NCI-H2107 treated with DMSO at 0.1 percent for 48 hours (cell line): ENCODE measurements at regions not wholly inside any gene's neighbourhood (a gene's known extent, or its start where the extent isn't known, plus 50 kb on each side); places are given as distances from the start of the nearest gene placed in this dataset.
"Not testable (repeated sequence)": the region's sequence is repeated elsewhere in the genome, so short reads cannot be mapped to it uniquely, and the experiment has no call there.

Experiments used
- DNase-seq: peaks from one replicate; lab custom pipeline; 2025; ENCODE audit not compliant: unreplicated experiment; lab: John Stamatoyannopoulos, UW

DNA sequence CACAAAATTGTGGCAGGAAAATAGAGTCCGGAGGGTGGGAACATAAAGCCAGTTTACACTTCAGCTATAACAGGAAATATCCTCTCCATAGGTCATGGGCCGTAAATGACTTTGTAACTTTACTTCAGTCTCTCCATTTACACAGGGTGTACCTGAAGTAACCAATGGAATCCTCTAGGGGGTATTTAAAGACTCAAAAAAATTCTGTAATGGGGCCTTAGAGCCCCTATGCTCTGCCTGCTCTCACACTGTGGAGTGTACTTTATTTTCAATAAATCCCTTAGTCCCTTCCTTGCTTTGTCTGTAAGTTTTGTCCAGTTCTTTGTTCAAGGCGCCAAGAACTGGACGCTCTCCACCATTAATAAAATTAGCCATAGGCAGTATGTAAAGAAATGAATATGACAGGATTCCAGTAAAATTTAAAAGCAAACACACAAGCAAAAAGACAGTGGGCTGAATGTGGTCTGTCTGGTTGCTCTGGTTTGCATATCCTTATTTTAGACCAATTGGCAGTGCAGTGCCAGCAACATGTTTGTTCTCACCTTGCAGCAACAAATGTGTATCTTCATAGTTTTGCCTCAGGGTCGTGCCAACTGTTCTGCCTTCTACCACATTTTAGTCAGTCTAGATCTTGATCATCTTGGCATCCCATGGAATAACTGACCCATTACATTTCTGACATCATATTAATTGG is 801.5 kb upstream of the SPRY2 start:
- no peak for DNase-seq

DNA sequence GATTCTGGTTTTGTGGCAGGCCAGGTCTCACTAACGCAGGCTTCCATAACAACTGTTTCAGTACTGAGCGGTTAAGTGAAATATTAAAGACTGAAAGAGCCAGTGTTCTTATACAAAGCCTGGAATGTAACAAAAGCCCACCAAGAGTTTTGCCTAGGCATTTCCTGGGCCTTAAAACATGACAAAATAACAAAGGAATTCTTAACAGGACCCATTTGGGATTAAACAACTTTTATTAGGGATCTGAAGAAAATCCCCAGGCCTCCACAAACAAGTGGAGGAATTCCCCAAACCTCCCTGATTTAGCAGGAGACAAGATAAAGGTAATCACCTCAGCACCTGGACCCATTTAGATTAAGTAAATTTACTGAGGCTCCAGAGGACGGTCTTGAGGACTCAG is 799.7 kb upstream of the SPRY2 start:
- no peak for DNase-seq

DNA sequence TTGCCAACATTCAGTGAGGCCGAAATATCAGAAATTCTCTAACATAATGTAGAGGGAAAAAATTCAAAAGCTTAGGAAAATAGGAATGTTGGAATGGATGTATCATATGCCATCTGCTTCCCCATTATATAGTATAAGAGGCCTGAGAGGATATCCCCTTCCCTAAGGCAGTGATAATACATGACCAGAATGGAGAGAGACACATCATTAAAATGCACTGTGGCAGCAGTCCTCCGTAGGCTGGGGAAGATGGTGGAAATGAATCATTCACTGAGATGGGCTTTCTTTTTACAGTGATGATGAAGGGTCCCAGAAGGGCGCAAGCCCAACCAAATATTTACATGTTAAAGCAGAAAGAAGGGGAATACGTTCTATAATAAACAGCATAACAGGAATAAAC is 799.1 kb upstream of the SPRY2 start:
- no peak for DNase-seq

DNA sequence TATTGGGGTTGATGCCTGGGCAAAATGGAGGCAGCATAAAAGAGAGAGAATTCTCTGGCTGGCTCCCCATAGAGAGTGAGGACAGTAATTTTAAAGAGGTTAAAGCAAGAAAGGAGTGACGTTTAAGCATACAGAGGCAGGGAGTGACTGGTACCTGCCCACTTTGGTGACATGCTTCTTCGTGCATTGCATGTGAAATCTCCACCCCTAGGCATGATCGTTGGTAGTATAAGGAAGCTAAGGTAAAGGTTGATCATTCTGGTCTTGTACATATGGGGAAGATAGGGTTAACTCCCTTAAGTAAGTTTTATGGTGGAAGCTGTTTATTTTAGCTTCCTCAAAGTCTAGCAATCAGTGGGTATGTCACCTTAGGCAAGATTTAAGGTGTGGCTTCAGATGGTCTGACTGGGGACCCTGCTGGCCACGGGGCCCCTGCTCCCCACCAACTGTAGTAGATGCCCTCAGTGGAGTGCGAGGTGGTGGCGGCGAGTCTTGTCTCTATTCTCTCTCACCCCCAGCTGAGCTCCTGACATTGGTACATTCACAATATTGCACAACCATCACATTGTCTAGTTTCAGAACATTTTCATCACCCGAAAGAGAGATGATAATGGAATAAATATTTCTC is 797.5 kb upstream of the SPRY2 start:
- DNase-seq: no peak

DNA sequence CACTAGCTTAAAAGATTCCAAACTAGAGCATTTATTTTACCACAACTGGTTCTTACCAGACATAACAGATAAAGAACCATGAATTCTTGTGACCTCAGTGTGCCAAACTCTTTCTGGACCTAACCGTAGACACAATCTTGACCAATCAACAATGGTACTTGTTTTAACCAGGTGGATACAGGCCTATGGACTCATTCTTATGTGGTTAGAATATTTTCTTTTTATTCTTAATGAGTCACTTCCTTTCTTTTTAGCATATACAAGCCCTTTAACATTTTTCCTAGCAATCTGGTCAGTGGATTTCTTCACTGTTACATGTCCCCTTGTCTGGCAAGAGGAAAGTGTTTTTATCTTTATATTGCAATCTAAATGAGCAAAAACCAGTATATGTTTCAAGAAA is 792.1 kb upstream of the SPRY2 start:
- DNase-seq: no peak

DNA sequence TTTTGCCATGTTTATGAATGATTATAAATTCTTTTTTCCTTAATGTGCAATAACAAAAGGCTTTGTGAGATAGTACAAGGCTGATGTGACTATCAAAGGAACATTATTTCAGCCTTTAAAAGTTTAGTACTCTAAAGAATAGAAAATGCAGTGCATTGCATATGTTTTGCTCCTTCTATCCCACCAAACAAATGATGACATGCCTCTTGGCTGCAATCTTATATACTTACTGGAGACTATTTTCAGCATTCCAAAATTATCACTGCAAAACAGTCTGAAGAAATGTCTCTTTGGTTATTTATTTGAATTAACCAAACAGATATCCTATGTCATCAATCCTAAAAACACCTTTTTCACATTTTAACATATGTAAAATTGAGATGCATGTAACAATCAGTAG is 776.5 kb upstream of the SPRY2 start:
- DNase-seq: no peak

DNA sequence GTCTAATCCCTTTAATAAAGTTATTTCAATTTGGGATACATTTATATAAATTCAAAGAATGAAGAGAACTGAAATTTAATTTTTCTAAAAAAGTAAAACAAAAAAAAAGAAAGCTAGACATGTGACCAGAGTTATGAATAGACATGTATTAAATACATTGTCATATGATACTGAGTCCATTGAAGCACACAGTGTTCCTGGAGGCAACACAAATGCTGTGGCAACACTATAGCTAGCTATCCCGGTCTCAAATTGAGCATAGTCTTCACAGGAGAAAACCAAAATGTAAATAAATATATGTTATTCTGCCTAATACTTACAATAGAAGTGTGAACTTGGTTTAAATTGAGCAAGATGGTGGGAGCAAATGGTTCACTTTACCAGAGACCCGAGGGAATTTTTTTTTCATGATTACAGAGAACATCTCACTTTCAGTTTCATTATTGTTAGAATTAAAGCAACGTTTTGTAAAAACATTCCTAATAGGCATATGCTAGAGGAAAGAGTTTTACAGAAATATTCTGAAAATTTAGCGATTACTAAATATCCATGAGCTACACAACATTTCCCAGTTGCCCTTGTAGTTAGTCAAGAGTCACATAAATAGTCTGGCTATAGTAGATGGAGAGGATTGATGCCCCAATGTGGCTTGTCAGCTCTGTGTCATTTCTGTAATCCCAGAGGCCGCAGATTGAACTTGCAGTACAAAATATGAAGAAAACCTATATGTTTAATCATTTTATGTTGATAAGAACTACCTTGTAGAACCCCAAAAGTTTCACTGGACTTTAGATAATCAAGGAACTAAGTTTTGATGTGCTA is 775.7 kb upstream of the SPRY2 start:
- DNase-seq: peak; percentile 58

DNA sequence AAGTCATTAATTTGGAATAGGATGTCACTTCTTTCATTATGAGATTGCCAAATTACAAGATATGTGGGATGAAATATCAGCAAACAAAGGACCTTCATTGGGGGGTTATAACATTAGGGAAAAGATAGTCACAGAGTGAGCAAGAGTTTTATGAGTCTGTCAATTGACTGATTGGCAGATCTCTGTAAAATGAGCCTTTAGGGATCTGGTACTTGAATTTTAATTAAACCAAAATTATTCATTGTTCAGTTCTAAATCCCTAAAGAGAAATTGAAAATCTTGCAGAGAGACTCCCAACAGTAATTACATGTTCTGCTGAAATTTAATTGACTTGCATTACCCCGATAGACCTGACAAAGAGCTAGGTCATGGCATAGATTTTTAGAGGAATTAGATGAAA is 768.1 kb upstream of the SPRY2 start:
- no peak for DNase-seq

DNA sequence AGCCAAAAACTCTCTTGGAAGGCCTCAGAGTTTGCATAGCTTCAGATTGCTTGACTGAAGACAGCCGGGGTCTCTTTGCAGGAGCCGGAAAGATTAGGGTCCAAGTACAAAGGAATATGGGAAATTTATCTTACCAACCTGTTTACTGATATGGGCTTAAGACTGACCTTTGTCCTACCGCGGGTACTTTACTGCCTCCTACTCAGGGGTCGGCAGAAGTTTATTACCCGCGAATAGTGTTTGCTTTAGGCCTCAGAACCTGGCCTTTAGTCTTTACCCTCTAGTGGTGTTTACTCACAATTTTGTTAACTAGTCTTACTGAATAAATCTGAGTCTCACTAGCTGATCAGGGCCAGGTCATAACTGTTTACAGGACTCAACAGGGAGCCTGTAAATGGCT is 765.4 kb upstream of the SPRY2 start:
- no peak for DNase-seq

DNA sequence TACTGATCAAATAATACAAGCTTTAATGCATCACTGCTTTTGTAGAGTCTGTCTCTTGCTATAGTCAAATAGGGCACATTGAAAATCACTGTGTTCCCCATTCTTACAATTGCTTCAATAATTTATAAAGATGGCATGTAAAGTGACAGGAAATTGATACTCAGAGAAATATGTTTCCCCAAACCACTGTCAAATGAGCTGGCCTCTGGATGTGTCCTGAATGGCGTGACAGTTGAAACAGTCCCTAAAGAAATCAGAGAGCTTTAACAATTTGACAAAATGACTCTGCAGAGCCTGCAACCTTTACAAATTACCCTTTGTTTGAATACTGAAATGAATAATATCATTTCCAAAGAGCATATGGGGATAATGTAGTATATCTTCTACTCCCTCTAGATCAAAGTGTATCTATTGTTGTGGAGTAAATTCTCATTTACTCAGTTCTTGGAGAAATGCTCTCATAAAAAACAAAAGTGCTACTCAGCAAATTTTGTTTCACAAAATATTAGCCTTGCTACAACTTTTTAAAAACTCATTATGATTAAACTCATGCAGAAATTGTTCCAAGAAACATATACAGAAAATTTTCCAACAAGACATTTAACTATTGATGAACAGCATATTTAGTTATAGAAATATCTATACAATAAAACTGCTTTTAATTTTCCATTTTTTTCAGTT is 763.2 kb upstream of the SPRY2 start:
- no peak for DNase-seq

DNA sequence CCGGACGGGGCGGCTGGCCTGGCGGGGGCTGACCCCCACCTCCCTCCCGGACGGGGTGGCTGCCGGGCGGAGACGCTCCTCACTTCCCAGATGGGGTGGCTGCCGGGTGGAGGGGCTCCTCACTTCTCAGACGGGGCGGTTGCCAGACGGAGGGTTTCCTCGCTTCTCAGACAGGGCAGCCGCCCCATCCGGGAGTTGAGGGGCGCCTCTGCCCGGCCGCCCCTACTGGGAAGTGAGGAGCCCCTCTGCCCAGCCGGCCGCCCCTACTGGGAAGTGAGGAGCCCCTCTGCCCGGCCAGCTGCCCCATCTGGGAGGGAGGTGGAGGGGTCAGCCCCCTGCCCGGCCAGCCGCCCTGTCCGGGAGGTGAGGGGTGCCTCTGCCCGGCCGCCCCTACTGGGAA is 761.1 kb upstream of the SPRY2 start:
- not testable (repeated sequence) for DNase-seq

DNA sequence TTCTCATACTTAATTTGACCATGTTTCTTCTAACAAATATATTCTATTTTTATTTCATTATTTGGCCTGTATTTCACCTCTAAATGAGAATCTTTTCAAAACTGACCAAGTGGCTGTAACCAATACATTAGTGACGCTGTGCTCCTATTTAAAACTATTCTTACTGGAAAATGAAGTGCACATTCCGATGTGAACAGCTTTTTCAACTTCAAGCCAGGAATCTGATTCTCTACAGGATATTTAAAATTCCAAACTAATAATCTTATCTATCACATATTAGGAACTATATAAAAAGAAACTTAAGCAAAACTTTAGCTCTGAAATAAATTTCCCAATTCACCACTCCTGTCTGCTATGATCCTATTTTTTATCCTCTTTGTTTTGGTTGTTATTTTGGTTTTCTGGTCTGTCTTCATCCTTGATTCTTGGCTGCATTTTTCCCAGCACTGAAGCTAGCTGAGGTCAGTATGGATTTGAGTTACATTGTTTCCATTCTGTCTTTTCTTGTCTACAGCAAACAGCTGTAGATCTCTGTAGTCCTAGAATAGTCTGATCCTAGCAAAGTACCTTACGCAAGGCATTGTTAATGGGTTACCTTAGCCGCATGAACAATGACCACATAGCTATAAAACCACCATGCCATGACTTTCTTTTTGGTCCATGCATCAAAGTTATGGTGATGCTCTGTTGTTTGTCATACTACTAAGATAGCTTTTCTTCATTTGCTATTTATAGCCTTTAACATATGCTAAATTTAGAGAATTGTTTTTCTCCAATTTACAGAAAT is 748.6 kb upstream of the SPRY2 start:
- DNase-seq: no peak

DNA sequence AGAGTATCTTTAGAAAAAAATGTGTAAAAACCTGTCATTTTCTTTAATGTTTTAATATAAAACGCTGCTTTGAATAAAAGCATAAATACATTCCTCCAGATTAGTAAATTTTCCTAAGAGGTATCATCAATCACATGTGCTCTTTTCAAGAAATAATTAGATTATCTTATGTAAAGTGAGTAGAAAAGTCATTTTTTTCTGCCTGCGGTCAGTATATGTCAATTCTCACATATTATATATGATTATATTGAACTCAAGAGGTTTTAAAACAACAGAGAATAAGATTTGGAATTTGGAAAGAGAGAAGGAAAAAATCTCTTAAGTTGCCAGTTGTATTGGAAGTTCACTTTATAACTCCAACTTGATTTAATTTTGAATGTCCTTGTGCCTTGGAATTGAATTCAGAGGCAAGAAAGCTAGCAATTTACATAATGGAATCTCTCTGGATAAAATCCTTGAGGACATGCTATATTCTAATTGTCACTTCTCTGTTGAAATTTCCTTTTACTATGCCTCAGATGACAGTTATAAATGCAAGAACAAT is 740.1 kb upstream of the SPRY2 start:
- DNase-seq: no peak

DNA sequence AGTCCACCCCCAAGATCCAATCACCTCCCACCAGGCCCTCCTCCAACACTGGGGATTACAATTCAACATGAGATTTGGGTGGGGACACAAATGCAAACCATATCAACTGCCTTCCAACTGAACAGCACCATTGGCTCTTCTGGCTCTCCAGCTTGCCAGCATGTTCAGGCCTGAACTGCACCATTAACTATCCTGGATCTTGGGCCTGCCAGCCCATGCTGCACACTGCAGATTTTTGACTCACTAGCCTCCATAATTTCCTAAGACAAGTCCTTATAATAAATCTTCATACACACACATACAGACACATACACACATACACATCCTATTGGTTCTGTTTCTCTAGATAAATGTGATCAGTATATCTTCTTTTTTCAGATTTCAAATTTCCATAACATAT is 737.1 kb upstream of the SPRY2 start:
- DNase-seq: no peak

DNA sequence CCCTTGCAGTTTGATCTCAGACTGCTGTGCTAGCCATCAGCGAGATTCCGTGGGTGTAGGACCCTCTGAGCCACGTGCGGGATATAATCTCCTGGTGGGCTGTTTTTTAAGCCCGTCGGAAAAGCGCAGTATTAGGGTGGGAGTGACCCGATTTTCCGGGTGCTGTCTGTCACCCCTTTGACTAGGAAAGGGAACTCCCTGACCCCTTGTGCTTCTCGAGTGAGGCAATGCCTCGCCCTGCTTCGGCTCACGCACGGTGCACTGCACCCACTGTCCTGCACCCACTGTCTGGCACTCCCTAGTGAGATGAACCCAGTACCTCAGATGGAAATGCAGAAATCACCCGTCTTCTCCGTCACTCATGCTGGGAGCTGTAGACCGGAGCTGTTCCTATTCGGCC is 728.9 kb upstream of the SPRY2 start:
- not testable (repeated sequence) for DNase-seq

DNA sequence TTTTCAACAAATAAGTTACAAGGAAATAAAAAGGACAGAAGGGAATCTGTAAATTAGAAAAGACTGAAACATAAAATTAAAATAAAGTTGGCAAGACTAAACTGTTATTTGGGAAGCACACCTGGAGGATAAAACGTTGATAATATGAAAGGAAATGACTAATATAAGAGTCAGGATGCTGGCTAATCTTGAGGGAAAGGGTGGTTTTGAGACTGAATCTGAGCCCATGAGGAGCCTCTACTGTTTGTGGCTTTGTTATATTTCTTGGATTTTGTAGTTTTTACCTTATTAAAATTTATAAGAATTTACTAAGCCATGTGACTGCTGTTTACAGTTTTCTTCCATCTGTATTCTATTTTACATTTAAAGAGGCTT is 718.0 kb upstream of the SPRY2 start:
- DNase-seq: no peak

DNA sequence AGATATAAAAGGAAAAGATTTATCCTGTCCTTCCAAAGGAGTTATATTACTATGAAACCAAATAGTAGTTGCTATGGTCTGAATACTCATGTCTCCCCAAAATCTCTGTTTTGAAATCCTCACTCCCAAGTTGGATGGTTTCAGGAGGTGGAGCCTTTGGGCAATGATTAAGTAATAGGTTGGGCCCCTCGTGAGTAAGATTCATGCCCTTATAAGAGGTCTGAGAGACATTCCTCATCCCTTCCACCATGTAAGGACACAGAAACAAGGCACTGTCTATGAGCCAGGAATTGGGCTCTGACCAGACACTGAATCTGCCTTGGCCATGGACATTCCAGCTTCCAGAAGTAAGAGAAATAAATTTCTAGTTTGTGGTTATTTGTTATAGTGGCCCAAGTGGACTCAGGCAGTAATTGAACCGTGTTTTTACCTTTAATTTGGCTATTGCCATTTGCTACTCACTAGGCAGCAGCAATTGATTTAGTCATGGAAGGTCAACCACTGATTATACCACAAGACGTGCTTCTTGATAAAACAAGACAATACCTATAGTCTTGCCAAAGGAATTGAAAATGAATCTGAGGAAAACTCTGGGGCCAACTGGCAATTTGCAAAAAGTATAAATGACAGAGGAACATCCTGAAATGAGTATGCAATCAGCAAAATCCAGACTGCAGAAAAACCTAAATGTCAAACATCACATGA is 717.4 kb upstream of the SPRY2 start:
- DNase-seq: no peak

DNA sequence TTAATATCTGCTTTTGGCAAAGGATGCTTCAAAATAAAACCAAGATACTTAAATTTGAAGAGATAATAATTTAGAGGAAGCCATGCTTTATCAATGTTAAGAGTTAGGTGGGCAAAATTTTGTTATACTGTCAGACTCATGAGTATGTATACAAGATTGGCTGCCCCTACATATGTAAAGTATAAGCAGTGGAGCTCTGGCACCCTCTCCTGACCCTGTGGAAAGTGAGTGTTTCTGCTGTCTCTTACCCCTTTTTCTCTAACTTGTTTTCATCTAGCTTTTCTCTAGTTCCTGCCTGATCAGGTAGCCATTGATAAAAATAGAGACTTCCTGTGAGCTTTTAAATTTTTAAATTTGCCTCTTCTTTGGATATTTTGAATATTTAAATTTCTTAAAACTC is 710.9 kb upstream of the SPRY2 start:
- DNase-seq: no peak

DNA sequence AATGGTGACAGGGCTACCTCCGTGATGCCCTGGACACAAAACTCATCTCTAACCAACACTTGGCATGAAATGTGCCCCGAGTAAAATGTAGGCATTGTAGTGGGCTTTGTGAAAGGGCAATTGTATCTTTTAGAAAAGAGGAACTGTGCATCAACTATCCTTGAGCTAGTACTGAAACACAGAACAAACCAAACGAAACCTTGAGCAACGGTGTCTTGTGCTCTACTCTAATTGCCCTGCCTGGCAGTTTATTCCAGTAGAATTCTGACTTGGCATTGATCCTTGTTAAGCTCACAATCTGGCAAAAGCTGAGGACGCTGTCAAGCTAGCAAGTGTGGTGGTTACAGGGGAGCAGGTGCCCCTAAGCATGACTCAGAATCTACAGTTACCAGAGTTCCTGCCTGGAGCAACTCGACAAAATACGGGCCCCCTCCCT is 707.1 kb upstream of the SPRY2 start:
- no peak for DNase-seq

DNA sequence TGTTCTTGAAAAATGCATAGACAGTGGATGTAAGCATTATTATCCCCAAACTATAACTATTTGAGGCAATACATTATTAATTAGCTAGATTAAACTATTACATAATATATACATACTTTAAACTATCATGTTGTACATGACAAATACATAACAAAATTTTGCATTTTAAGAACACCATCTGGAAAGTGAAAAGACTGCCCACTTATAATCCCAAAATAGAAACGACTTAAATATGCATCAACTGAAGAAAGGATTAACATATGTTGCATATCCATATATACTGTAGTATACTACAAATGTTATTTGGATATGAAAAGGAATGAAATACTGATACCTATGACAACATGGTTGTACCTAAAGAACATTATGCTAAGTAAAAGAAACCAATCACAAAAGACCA is 700.8 kb upstream of the SPRY2 start:
- DNase-seq: no peak
